ENCODE measurements at regions not wholly inside any gene's neighbourhood (a gene's known extent, or its start where the extent isn't known, plus 50 kb on each side); places are given as distances from the start of the nearest gene placed in this dataset.

DNA sequence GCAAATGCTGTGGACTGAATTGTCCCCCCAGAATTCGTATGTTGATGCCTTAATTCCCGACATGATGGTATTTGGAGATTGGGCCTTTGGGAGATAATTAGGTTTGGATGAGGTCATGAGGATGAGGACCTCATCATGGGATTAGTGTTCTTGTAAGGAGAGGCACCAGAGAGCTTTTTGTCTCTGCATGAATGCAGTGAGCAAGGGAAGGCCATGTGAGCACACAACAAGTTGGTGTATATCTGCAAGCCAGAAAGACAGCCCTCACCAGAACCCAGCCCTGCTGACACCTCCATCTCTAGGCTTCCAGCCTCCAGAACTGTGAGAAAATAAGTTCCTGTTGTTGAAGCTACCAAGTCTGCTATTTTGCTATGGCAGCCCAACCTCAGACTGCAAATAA is 51.9 kb upstream of the SMCO2 start:
- TF ChIP-seq, protein P1, sequence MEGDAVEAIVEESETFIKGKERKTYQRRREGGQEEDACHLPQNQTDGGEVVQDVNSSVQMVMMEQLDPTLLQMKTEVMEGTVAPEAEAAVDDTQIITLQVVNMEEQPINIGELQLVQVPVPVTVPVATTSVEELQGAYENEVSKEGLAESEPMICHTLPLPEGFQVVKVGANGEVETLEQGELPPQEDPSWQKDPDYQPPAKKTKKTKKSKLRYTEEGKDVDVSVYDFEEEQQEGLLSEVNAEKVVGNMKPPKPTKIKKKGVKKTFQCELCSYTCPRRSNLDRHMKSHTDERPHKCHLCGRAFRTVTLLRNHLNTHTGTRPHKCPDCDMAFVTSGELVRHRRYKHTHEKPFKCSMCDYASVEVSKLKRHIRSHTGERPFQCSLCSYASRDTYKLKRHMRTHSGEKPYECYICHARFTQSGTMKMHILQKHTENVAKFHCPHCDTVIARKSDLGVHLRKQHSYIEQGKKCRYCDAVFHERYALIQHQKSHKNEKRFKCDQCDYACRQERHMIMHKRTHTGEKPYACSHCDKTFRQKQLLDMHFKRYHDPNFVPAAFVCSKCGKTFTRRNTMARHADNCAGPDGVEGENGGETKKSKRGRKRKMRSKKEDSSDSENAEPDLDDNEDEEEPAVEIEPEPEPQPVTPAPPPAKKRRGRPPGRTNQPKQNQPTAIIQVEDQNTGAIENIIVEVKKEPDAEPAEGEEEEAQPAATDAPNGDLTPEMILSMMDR (IDR thresholded peaks at IDR 0.05; ENCODE audit: insufficient read depth, low read length, missing control alignments): no peak
- POLR2A ChIA-PET: no interaction called here
- no peak for DNase-seq (ENCODE audit: low read depth, low spot score)
- no peak overlapping the region for H3K4me3 ChIP-seq (ENCODE audit: low read depth, low read length)
- CTCF ChIA-PET: interaction anchor here (1.6 to 3.5 kb wide), 2 partner anchors 10 to 258 kb away, joined by 4 to 23 read pairs; no protein-coding TSS in a partner anchor

DNA sequence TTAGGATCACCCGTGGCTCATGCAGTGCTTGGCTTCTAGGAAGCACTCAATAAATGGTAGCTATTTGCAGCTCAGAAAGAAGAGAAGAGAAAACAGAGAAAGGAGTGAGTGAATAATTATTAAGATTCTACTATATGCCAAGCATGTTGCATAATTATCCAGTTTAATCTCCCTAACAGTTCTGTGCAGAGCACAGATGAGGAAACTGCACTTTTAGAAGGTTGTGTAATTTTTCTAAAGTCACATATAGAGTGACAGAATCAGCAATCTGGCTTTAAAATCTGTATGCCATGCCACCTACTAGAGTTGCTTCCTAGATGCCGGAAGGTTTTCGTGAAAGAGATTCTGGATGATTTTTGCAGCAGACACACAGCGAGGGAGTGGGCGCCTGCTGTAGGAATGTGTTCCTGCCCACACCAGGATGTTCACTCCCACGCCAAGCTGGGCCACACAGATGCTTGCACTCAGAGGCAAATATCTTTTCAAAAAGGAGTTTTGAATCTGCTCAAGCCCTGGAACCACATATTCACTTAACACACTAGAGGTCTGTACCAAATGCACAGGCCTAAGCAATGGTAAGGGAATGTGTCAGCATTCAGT is 50.2 kb upstream of the SMCO2 start:
- POLR2A ChIA-PET: no interaction called here
- TF ChIP-seq, protein P1 (IDR thresholded peaks at IDR 0.05; ENCODE audit: insufficient read depth, low read length, missing control alignments): no peak
- CTCF ChIA-PET: interaction anchor here (1.1 kb wide), 1 partner anchor 9 kb away, joined by 4 read pairs; no protein-coding TSS in a partner anchor
- DNase-seq (ENCODE audit: low read depth, low spot score): no peak
- no peak overlapping the region for H3K4me3 ChIP-seq (ENCODE audit: low read depth, low read length)

All from AG04449 (cell line).